ENCODE measurements at regions not wholly inside any gene's neighbourhood (a gene's known extent, or its start where the extent isn't known, plus 50 kb on each side); places are given as distances from the start of the nearest gene placed in this dataset.

DNA sequence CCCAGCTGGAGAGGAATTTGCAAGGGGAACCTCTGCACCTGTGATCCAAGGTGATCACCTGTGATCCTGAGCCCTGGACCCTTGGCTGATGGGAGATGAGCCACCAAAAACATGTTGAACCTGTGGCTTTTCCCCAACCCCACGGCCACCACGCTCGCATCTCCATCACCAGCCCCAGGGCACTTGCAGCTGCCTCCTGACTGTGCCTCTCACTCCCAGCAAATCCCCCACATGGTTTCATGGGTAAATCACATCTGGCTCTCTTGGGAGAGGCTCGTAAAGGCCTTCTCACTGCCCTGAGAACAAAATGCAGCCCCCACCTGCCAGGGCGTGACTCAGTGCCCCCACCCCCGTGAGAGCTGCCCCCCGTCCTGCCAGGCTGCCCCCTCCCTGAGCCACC lies 76.0 kb downstream of the RFLNA start:
- Histone ChIP-seq H3K4me3 (ENCODE audit: low read length, poor library complexity, severe bottlenecking) (no peak overlapping the region), H3F3A (ENCODE audit: low read depth) (no peaks in the 10 kb centered on the region), H4K20me1 (ENCODE audit: insufficient read depth, low read length, poor library complexity, severe bottlenecking) (no peaks in the 10 kb centered on the region), H3K27me3 (ENCODE audit: insufficient read depth, low read length, poor library complexity, severe bottlenecking) (no peaks in the 10 kb centered on the region), H3K4me2 (ENCODE audit: low read depth, low read length, poor library complexity, severe bottlenecking) (no peak overlapping the region), H3K79me2 (ENCODE audit: insufficient read depth, low read length) (no peaks in the 10 kb centered on the region), H3K4me1 (ENCODE audit: insufficient read depth, low read length, poor library complexity, severe bottlenecking) (no peaks in the 10 kb centered on the region), H3K9ac (ENCODE audit: low read depth, low read length, poor library complexity, severe bottlenecking) (no peak overlapping the region), H3K36me3 (ENCODE audit: insufficient read depth, low read length) (peaks cover 36% of the 10 kb centered on the region; the same call in 1 of the 2 replicates), H3K9me3 (ENCODE audit: insufficient read depth, low read depth, low read length) (no peaks in the 10 kb centered on the region), H3K9me2 (replicated peaks; ENCODE audit: low read depth, low read length) (no peaks in the 10 kb centered on the region), H2AFZ (ENCODE audit: low read length) (no peak overlapping the region)
- TF ChIP-seq, protein P1, sequence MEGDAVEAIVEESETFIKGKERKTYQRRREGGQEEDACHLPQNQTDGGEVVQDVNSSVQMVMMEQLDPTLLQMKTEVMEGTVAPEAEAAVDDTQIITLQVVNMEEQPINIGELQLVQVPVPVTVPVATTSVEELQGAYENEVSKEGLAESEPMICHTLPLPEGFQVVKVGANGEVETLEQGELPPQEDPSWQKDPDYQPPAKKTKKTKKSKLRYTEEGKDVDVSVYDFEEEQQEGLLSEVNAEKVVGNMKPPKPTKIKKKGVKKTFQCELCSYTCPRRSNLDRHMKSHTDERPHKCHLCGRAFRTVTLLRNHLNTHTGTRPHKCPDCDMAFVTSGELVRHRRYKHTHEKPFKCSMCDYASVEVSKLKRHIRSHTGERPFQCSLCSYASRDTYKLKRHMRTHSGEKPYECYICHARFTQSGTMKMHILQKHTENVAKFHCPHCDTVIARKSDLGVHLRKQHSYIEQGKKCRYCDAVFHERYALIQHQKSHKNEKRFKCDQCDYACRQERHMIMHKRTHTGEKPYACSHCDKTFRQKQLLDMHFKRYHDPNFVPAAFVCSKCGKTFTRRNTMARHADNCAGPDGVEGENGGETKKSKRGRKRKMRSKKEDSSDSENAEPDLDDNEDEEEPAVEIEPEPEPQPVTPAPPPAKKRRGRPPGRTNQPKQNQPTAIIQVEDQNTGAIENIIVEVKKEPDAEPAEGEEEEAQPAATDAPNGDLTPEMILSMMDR (conservative IDR thresholded peaks at IDR 0.05; ENCODE audit: low read length): no peak
- TF ChIP-seq EZH2phosphoT487 (IDR thresholded peaks at IDR 0.05; ENCODE audit: borderline replicate concordance): no peak

DNA sequence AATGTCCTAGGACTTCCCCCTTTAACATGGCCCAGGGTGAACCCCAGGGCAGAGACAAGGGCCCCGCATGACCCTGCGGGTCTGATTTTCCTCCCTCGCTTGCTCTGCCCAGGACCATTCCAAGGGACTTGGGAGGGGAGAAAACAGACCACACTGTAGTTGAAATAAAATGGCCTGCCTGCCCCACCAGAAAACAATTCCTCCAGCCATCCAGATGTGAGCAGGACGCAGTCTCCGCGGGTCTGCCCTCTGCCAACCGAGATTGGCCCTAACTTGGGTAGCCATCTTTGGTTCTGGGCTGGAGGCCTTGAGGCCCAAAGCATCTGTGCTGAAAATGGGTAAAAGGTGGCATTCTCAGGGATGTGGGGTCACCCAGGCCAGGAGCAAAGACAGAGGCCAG lies 75.5 kb downstream of the RFLNA start:
- no peaks in the 10 kb centered on the region for H3F3A ChIP-seq (ENCODE audit: low read depth)
- no peaks in the 10 kb centered on the region for H3K27me3 ChIP-seq (ENCODE audit: insufficient read depth, low read length, poor library complexity, severe bottlenecking)
- no peaks in the 10 kb centered on the region for H3K4me1 ChIP-seq (ENCODE audit: insufficient read depth, low read length, poor library complexity, severe bottlenecking)
- peaks cover 36% of the 10 kb centered on the region; the same call in 1 of the 2 replicates for H3K36me3 ChIP-seq (ENCODE audit: insufficient read depth, low read length)
- no peak overlapping the region for H3K4me3 ChIP-seq (ENCODE audit: low read length, poor library complexity, severe bottlenecking)
- H3K79me2 ChIP-seq (ENCODE audit: insufficient read depth, low read length): no peaks in the 10 kb centered on the region
- H3K9me2 ChIP-seq (replicated peaks; ENCODE audit: low read depth, low read length): no peaks in the 10 kb centered on the region
- no peak for TF ChIP-seq EZH2phosphoT487 (IDR thresholded peaks at IDR 0.05; ENCODE audit: borderline replicate concordance)
- TF ChIP-seq, protein P1 (conservative IDR thresholded peaks at IDR 0.05; ENCODE audit: low read length): no peak
- no peak overlapping the region for H3K9ac ChIP-seq (ENCODE audit: low read depth, low read length, poor library complexity, severe bottlenecking)
- H2AFZ ChIP-seq (ENCODE audit: low read length): no peak overlapping the region
- no peak overlapping the region for H3K4me2 ChIP-seq (ENCODE audit: low read depth, low read length, poor library complexity, severe bottlenecking)
- no peaks in the 10 kb centered on the region for H3K9me3 ChIP-seq (ENCODE audit: insufficient read depth, low read depth, low read length)
- H4K20me1 ChIP-seq (ENCODE audit: insufficient read depth, low read length, poor library complexity, severe bottlenecking): no peaks in the 10 kb centered on the region

DNA sequence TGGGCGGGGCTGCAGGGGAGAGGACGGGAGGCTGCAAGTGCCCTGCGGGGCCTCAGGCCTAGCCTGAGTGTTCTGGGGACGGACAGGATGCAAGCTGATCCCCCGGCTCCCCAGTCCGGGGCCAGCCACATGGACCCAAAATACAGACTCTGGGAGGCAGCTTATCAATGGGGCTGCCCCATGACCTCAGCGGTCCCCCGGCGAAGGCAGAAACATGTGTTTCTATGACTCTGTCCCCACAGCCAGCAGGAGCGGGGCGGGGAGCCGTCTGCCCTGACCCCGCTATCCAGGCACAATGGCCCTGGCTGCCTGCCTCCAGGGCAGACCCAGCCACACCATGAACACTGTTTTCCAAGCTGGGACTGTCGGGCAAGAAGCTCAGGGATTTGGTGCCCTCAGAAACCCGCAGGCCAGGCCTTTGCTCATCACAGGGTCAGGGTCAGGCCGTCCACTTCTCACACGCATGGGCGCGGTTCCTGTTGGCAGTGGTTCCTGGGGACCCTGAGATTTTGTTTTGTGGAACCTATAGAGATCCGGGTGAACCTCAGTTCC lies 75.0 kb downstream of the RFLNA start:
- H3K9me2 ChIP-seq (replicated peaks; ENCODE audit: low read depth, low read length): no peaks in the 10 kb centered on the region
- H3K4me2 ChIP-seq (ENCODE audit: low read depth, low read length, poor library complexity, severe bottlenecking): no peak overlapping the region
- no peaks in the 10 kb centered on the region for H3K9me3 ChIP-seq (ENCODE audit: insufficient read depth, low read depth, low read length)
- TF ChIP-seq, protein P1 (conservative IDR thresholded peaks at IDR 0.05; ENCODE audit: low read length): no peak
- no peak for TF ChIP-seq EZH2phosphoT487 (IDR thresholded peaks at IDR 0.05; ENCODE audit: borderline replicate concordance)
- no peaks in the 10 kb centered on the region for H3K27me3 ChIP-seq (ENCODE audit: insufficient read depth, low read length, poor library complexity, severe bottlenecking)
- no peaks in the 10 kb centered on the region for H4K20me1 ChIP-seq (ENCODE audit: insufficient read depth, low read length, poor library complexity, severe bottlenecking)
- no peak overlapping the region for H3K9ac ChIP-seq (ENCODE audit: low read depth, low read length, poor library complexity, severe bottlenecking)
- no peaks in the 10 kb centered on the region for H3K4me1 ChIP-seq (ENCODE audit: insufficient read depth, low read length, poor library complexity, severe bottlenecking)
- H3K79me2 ChIP-seq (ENCODE audit: insufficient read depth, low read length): no peaks in the 10 kb centered on the region
- H3F3A ChIP-seq (ENCODE audit: low read depth): no peaks in the 10 kb centered on the region
- no peak overlapping the region for H3K4me3 ChIP-seq (ENCODE audit: low read length, poor library complexity, severe bottlenecking)
- H3K36me3 ChIP-seq (ENCODE audit: insufficient read depth, low read length): peaks cover 32% of the 10 kb centered on the region; the same call in 1 of the 2 replicates
- H2AFZ ChIP-seq (ENCODE audit: low read length): no peak overlapping the region

Measured in Loucy (cell line).